H9 (cell line): ENCODE measurements at regions not wholly inside any gene's neighbourhood (a gene's known extent, or its start where the extent isn't known, plus 50 kb on each side); places are given as distances from the start of the nearest gene placed in this dataset.

Experiments used
- DNase-seq: peaks from one replicate; pipeline ENCODE4 v3.0.0-alpha.2; 2017
- H2AFZ ChIP-seq: one replicate; pipeline ENCODE4 v1.6.1; 2013; ENCODE audit warnings: mild to moderate bottlenecking, low read length, control low read depth, moderate library complexity
- H2AK5ac ChIP-seq: 2 replicates; pipeline ENCODE4 v1.6.1; 2013; ENCODE audit warnings: low read length, control low read depth, mixed read lengths; ENCODE audit not compliant: insufficient read length
- H2BK120ac ChIP-seq: one replicate; pipeline ENCODE4 v1.6.1; 2013; ENCODE audit warnings: low read depth, mild to moderate bottlenecking, low read length, control low read depth, inconsistent platforms; ENCODE audit not compliant: poor library complexity, severe bottlenecking
- H2BK12ac ChIP-seq: 2 replicates; pipeline ENCODE4 v1.6.1; 2013; ENCODE audit warnings: low read length, control low read depth, mixed read lengths, low read depth; ENCODE audit not compliant: insufficient read length
- H2BK15ac ChIP-seq: 2 replicates; pipeline ENCODE4 v1.6.1; 2013; ENCODE audit warnings: low read depth, low read length, control low read depth
- H2BK20ac ChIP-seq: one replicate; pipeline ENCODE4 v1.6.1; 2013; ENCODE audit warnings: low read depth, mild to moderate bottlenecking, low read length, control low read depth, inconsistent platforms; ENCODE audit not compliant: poor library complexity, severe bottlenecking
- H2BK5ac ChIP-seq: 2 replicates; pipeline ENCODE4 v1.6.1; 2013; ENCODE audit warnings: low read length, control low read depth, mixed read lengths; ENCODE audit not compliant: insufficient read length
- H3K14ac ChIP-seq: 2 replicates; pipeline ENCODE4 v1.6.1; 2013; ENCODE audit warnings: low read length, control low read depth; ENCODE audit not compliant: insufficient read depth
- H3K18ac ChIP-seq: 2 replicates; pipeline ENCODE4 v1.6.1; 2013; ENCODE audit warnings: low read depth, mild to moderate bottlenecking, mixed read lengths, low read length, control low read depth; ENCODE audit not compliant: insufficient read length
- H3K23ac ChIP-seq: 2 replicates; pipeline ENCODE4 v1.6.1; 2013; ENCODE audit warnings: low read length, control low read depth, mixed read lengths, low read depth; ENCODE audit not compliant: insufficient read length
- H3K23me2 ChIP-seq: 2 replicates; pipeline ENCODE4 v1.6.1; 2013; ENCODE audit warnings: low read depth, mild to moderate bottlenecking, mixed read lengths, low read length, control low read depth; ENCODE audit not compliant: insufficient read length, poor library complexity, severe bottlenecking
- H3K27ac ChIP-seq: 2 replicates; pipeline ENCODE4 v1.5.1; 2013; ENCODE audit warnings: low read length, control low read depth, mixed read lengths, low read depth; ENCODE audit not compliant: insufficient read length
- H3K27me3 ChIP-seq: 2 replicates; pipeline ENCODE4 v1.6.1; 2013; ENCODE audit warnings: low read length, control low read depth, inconsistent platforms; ENCODE audit not compliant: insufficient read depth
- H3K4ac ChIP-seq: 2 replicates; pipeline ENCODE4 v1.6.1; 2013; ENCODE audit warnings: low read depth, mild to moderate bottlenecking, control low read depth, inconsistent platforms, low read length, moderate library complexity
- H3K4me1 ChIP-seq: 2 replicates; pipeline ENCODE4 v1.6.1; 2013; ENCODE audit warnings: low read length, control low read depth, inconsistent platforms; ENCODE audit not compliant: insufficient read depth
- H3K4me2 ChIP-seq: 2 replicates; pipeline ENCODE4 v1.6.1; 2013; ENCODE audit warnings: low read length, control low read depth, mixed read lengths; ENCODE audit not compliant: insufficient read length, insufficient read depth
- H3K56ac ChIP-seq: 2 replicates; pipeline ENCODE4 v1.6.1; 2013; ENCODE audit warnings: low read depth, mild to moderate bottlenecking, mixed read lengths, low read length, control low read depth; ENCODE audit not compliant: insufficient read length
- H3K79me1 ChIP-seq: 2 replicates; pipeline ENCODE4 v1.6.1; 2013; ENCODE audit warnings: low read depth, mild to moderate bottlenecking, moderate library complexity, low read length, control low read depth, inconsistent platforms; ENCODE audit not compliant: insufficient read depth, poor library complexity, severe bottlenecking
- H3K79me2 ChIP-seq: 2 replicates; pipeline ENCODE4 v1.6.1; 2013; ENCODE audit warnings: low read length, control low read depth, inconsistent platforms; ENCODE audit not compliant: insufficient read depth
- H3K9ac ChIP-seq: 2 replicates; pipeline ENCODE4 v1.6.1; 2013; ENCODE audit warnings: low read length, control low read depth, mixed read lengths; ENCODE audit not compliant: insufficient read length; ENCODE audit errors: extremely low read depth
- H3K9me3 ChIP-seq: one replicate; pipeline ENCODE4 v1.6.1; 2013; ENCODE audit warnings: low read depth, low read length, inconsistent platforms; ENCODE audit not compliant: control insufficient read depth
- H3T11ph ChIP-seq: one replicate; pipeline ENCODE4 v1.6.1; 2013; ENCODE audit warnings: mild to moderate bottlenecking, low read length, control low read depth, inconsistent platforms
- H4K20me1 ChIP-seq: one replicate; pipeline ENCODE4 v1.6.1; 2013; ENCODE audit not compliant: control insufficient read depth, insufficient read length, insufficient read depth
- H4K5ac ChIP-seq: 2 replicates; pipeline ENCODE4 v1.6.1; 2013; ENCODE audit warnings: low read depth, mild to moderate bottlenecking, mixed read lengths, low read length, control low read depth; ENCODE audit not compliant: insufficient read length
- H4K8ac ChIP-seq: replicated peaks from 2 replicates; pipeline ENCODE4 v1.6.1; 2013; ENCODE audit warnings: low read length, control low read depth, mixed read lengths, low read depth; ENCODE audit not compliant: insufficient read length
- H4K91ac ChIP-seq: 2 replicates; pipeline ENCODE4 v1.6.1; 2013; ENCODE audit warnings: low read depth, mild to moderate bottlenecking, moderate library complexity, mixed read lengths, low read length, control low read depth; ENCODE audit not compliant: insufficient read length
- H3K27ac Mint-ChIP-seq, 3 experiments: 2 replicates in 2 of 3; 3 replicates in 1 of 3; pipeline ENCODE4 v1.8.0; 2020 to 2021; ENCODE audit warnings: mixed read lengths in 3 of 3, mild to moderate bottlenecking in 1 of 3, moderate library complexity in 1 of 3
- H3K27me3 Mint-ChIP-seq: 2 replicates; pipeline ENCODE4 v1.8.0; 2021; ENCODE audit warnings: low read depth, mild to moderate bottlenecking, moderate library complexity, mixed read lengths
- H3K36me3 Mint-ChIP-seq, 3 experiments: 2 replicates in 2 of 3; 3 replicates in 1 of 3; pipeline ENCODE4 v1.8.0; 2020 to 2021; ENCODE audit warnings: low read depth in 3 of 3, mixed read lengths in 3 of 3; ENCODE audit not compliant: insufficient read depth in 1 of 3
- H3K4me1 Mint-ChIP-seq, 2 experiments: 2 replicates each; pipeline ENCODE4 v1.8.0; 2020; ENCODE audit warnings: mixed read lengths in 2 of 2
- H3K4me3 Mint-ChIP-seq, 2 experiments: 2 replicates in 1 of 2; 3 replicates in 1 of 2; pipeline ENCODE4 v1.8.0; 2020 to 2021; ENCODE audit warnings: mild to moderate bottlenecking in 2 of 2, mixed read lengths in 2 of 2, moderate library complexity in 1 of 2
- H3K9me3 Mint-ChIP-seq, 2 experiments: 2 replicates in 1 of 2; 3 replicates in 1 of 2; pipeline ENCODE4 v1.8.0; 2020; ENCODE audit warnings: mild to moderate bottlenecking in 2 of 2, mixed read lengths in 2 of 2, moderate library complexity in 1 of 2
- WGBS: extraction: QIAGEN DNeasy Blood & Tissue Kit; methylation state at CpG from one replicate; pipeline ENCODE4 v1.1.7; 2013; ENCODE audit warnings: missing lambda C conversion rate, low lambda C conversion rate, mixed read lengths; ENCODE audit not compliant: insufficient read length; ENCODE audit errors: extremely low coverage; 5-methylcytosine and 5-hydroxymethylcytosine counted together
- TF ChIP-seq, protein P1 (sequence below): fragments of 200-600 bp; sonication (generic); conservative IDR thresholded peaks from 3 replicates; pipeline ENCODE4 v1.8.0; 2021; ENCODE audit warnings: antibody characterized with exemption, mild to moderate bottlenecking

- no peaks in the 10 kb centered on the region for H3K36me3 Mint-ChIP-seq
- WGBS = no CpG with 5 or more reads among the region's 9 CpGs
- TF ChIP-seq, protein P1, sequence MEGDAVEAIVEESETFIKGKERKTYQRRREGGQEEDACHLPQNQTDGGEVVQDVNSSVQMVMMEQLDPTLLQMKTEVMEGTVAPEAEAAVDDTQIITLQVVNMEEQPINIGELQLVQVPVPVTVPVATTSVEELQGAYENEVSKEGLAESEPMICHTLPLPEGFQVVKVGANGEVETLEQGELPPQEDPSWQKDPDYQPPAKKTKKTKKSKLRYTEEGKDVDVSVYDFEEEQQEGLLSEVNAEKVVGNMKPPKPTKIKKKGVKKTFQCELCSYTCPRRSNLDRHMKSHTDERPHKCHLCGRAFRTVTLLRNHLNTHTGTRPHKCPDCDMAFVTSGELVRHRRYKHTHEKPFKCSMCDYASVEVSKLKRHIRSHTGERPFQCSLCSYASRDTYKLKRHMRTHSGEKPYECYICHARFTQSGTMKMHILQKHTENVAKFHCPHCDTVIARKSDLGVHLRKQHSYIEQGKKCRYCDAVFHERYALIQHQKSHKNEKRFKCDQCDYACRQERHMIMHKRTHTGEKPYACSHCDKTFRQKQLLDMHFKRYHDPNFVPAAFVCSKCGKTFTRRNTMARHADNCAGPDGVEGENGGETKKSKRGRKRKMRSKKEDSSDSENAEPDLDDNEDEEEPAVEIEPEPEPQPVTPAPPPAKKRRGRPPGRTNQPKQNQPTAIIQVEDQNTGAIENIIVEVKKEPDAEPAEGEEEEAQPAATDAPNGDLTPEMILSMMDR = no peak
- Histone ChIP-seq H3K4me1 (no peaks in the 10 kb centered on the region), H3T11ph (no peak overlapping the region), H2AK5ac (no peak overlapping the region), H3K14ac (no peak overlapping the region), H2BK12ac (no peak overlapping the region), H3K79me1 (no peaks in the 10 kb centered on the region), H2BK20ac (no peak overlapping the region), H3K9me3 (no peaks in the 10 kb centered on the region), H4K91ac (no peak overlapping the region), H3K79me2 (no peaks in the 10 kb centered on the region), H2BK120ac (no peak overlapping the region), H3K56ac (no peak overlapping the region), H4K5ac (no peak overlapping the region), H3K18ac (no peak overlapping the region), H4K8ac (no peak overlapping the region), H3K4me2 (no peak overlapping the region), H3K27me3 (peaks cover 78% of the 10 kb centered on the region), H3K23ac (no peak overlapping the region), H3K4ac (no peak overlapping the region), H2BK5ac (no peak overlapping the region), H2BK15ac (no peak overlapping the region), H2AFZ (no peak overlapping the region), H4K20me1 (no peaks in the 10 kb centered on the region), H3K9ac (no peak overlapping the region), H3K23me2 (no peaks in the 10 kb centered on the region), H3K27ac (no peak overlapping the region)
- no peak overlapping the region for H3K4me3 Mint-ChIP-seq
- no peak for DNase-seq
- peaks cover 100% of the 10 kb centered on the region for H3K27me3 Mint-ChIP-seq
- no peaks in the 10 kb centered on the region for H3K9me3 Mint-ChIP-seq
- no peaks in the 10 kb centered on the region for H3K4me1 Mint-ChIP-seq
- H3K27ac Mint-ChIP-seq = no peak overlapping the region
Measured at GRCh38 chr22:22088658-22089458, 106.3 kb upstream of the TOP3B start.
